GM18511 (cell line): ENCODE measurements at regions not wholly inside any gene's neighbourhood (a gene's known extent, or its start where the extent isn't known, plus 50 kb on each side); places are given as distances from the start of the nearest gene placed in this dataset.

Experiments used
- ATAC-seq: cut with Tn5 transposase; IDR thresholded peaks from one replicate; pipeline ENCODE4 v1.9.1; 2021; ENCODE audit warnings: mild to moderate bottlenecking, moderate library complexity; ENCODE audit not compliant: unreplicated experiment

DNA sequence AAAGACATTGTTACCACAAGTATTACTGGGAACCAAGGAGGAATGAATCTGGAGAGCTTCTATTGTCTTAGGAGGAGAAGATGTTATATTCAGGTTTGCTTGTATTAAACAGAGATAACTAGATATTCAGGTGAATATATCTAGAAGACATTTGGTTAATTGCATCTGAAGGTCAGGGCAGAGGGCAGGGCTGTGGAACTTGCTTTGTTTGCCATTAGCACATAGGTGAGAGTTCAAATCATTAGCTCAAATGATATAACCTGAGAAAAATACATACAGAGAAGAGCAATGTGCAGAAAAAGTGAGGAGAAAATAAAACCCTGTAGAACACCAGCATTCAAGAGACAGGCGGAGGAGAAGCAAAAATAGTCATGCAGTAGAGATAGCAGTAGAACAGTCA, 116.8 kb downstream of the DNAJB9 start:
- ATAC-seq = no peak

DNA sequence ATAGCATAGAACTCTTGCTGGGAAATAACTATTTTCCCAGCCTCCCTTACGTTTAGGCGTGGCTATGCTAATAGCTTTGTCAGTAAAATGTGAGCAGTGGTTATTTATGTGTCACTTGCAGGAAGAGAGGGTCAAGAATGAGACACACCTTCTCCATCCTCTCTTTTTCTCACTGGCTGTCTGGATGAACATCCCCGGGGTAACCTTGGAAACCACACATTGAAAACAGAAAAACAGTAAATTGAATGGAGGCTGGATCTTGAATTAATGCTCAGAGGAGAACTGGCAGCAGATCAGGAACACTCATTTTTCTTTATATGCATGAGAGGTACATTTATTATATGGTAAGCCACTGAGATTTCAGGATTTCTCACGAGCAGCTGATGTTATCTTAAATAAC, 127.6 kb downstream of the DNAJB9 start:
- no peak for ATAC-seq

DNA sequence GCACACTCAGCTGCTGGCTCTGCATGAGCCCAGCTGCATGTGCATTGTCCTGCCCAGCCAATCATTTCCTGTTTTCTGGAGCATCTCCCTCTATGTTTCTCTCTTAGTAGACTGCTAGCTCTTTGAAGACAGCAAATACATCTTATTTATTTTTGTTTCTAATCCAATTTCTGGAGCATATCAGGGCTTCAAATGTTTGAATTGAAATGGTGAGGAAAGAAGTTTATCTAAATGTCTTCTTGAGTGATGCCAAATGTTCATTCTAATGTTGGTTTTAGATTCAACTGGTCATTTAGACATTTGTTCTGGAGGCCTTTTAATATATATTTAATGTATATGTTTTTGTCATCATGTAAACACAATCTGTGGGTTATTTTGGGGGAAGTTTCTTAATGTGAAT, 141.9 kb downstream of the DNAJB9 start:
- no peak for ATAC-seq

DNA sequence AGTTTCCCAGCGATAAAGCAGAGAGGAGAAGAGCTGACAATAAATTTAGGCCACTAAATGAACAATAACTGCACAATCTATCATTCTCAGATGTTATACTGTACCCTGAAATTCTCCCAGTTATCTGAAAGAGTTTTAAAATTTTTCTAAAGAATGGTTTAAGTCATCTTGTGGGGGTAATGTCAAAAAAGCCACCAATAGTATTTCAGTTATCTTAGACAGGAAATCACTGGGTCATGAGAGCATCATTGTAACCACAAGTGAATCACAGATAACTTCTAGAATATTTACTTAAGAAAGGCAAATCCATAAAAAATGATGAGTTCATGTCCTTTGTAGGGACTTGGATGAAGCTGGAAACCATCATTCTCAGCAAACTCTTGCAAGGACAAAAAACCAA, 147.1 kb downstream of the DNAJB9 start:
- ATAC-seq = no peak

DNA sequence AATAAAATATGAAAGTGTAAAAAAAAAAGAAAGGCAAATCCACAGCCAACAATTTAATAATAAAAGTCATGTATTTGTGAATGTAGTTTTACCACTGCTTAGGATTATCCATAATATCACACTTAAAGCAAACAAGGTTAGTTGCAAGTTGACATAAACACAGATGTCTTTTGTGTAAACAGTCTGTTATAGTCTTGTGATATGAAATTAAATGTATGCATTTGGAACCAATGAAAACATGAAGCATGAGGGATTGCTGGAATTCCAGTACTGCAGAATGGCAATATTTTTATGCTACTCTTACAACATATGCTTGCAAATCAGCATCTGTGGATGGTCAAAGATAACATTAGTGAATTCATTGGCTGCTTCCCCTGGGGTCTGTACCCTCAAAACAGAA, 148.1 kb downstream of the DNAJB9 start:
- no peak for ATAC-seq

DNA sequence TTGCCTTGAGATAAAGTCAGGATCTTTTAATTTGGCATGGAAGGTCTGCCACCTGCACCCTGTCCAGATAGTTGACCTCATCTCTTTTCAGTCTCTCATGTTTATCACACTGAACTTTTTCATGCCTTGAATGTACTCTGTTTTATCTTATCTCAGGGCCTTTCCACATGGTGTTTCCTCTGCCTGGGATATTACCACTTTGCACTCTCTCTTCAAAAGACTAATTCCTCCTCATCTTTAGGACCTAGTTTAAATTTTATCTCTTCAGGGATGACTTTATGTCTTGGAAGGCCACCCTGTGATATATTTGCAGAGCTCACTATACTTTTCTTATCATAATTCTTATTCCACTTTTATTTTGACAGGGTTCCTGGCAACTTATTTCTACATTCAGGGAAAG, 150.0 kb downstream of the DNAJB9 start:
- ATAC-seq = no peak

DNA sequence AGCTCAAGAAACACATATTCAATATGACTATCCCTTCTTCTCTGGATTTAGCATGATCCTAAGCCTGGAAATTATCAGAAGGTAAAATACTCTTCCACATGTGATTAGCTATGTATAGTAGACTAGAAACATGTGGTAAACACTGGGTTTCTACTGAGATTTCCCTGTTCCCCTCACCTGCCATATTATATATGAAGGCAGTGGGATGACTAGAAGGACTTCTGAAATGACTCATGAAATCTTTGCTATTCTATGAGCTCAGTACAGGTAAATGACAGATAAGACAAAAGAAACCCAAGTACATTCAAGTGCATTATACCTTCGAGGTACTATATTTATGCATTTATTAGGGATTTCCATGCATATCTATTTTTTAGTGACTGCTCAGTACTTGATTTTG, 152.9 kb downstream of the DNAJB9 start:
- ATAC-seq = peak; percentile 55

DNA sequence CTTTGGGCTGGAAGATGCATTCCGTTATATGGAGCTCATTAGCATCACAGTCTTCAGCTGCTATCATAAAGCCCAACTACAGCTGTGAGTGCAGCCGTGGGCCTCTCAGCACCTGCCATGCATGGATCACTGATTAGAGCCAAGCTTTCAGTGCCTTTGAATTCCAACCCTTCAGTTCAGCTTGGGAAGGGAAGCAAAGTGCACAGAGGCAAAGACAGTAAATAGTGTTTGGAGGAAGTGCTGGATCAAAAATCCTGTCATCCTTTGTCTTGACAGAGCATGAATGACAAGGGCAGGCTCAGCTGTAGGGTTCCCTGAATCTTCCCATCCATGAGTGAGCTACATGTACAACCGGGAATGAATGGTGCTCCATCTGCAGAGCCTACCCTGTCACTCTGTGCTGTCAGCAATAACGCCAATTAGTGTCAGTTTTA, 153.7 kb downstream of the DNAJB9 start:
- no peak for ATAC-seq

DNA sequence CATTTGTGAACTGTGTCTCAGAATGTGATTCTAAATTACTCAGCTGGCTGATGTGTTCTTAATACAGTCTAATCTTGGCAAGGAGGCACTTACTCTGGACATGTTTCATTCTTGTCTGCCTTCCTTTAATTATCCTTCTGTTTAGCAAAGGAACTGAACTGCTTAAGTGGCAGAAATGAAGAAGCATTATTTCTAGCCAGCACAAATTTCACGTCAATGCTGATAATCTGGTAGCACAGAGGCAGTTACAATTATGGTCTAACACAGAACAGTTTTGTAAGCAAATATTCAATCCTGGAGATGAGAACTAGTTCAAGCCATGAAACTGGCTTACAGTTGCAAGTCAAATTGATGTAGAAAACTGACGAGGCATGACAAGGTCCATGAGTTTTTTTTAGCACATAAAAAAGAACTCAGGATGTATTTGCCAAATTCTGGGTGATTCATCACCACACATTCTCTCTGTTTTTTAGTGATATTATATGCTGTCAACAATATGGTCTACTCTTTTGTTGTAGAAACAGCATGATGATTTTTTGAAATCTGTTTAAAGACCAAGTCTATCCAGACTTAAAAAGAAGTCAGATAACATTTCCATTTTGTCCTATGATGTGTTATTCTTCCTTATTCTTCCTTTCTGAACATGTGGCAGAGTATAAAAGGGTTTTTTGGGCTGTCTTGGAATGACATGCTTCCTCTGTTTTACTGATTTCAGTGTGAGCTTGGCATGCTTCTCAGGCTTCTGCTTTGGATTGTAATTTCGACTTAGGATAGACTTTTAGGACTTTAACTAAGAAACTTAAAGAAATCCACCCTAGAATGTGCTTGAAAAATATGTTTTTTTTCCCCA, 154.8 kb downstream of the DNAJB9 start:
- ATAC-seq = no peak

DNA sequence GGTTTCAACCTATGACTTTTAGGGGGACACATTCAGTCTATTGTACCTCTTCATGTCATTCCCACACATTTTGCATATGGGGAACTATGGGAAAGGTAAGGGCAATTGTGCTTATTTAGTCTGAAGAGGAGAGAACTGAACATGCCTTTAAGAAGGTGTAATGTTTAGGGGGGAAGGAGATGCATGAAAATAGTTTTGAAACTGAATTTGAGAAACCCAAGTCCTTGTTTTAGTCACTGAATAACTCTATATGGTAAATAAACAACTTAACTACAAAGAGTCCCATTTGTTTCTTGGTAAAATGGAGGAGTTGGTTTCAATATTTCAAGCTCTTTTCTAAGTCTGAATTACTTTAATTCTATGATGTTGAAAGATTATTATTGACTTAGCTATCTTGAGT, 166.1 kb downstream of the DNAJB9 start:
- ATAC-seq = no peak

DNA sequence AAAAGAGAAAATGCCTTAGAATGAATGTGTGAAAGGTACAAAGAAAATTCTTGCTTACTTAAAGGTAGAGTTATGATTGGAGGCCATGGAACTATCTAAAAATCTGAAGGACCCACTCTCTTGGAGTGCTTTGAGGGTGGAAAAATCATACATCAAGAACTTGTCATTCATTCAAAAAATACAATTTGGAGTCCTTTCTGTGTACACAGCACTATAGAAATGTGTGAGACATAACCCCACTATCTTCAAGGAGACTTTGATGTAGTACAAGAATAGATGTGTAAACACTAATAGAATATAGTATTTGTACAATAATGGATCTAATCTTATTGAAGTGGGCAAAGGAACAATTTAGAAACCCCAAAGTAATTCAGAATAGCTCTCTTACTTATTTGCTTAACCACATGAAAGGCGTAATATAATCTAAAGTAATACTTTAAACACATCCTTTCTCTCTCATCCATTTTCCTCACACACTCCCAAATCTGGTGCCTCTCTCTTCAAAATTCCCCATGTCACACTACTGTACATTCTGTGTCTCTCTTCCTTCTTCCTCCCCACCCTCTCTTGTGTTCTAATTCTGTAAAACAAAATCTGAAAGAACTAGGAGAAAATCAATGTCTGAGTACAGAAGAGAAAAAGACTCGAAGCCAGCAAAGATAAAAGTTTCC, 166.7 kb downstream of the DNAJB9 start:
- no peak for ATAC-seq

DNA sequence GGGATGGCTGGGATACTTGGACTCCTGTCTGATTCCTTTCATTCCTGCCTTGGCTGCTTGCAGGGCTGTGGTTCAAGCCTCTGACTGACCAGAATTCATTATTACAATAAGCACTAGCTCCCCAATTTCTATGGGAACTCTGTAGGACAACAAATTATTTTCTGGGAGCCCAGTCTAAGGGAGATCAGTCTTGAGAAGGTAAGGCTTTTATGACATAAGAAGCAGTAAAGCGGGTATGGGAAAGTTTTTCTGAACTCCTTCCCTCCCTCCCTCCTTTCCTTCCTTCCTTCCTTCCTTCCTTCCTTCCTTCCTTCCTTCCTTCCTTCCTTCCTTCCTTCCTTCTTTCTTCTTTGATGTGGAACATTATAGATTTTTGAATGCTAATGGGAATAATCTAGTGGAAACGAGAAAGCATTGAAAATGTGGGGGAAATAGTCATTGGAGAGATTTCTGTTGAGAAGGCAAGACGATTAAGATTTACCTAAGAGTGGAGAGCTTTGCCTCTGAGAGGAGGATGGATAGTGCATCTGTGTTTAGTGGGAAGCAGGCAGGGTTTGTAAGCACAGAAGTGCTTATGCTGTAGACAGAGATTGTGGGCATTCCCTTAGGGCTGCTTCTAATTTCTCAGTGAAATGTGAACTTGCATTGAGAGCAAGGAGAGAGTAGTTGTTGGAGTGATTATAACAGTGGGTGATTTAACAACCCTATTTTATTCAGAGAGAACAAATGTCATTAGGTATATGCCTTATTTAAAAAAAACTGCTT, 201.5 kb downstream of the DNAJB9 start:
- ATAC-seq = no peak

DNA sequence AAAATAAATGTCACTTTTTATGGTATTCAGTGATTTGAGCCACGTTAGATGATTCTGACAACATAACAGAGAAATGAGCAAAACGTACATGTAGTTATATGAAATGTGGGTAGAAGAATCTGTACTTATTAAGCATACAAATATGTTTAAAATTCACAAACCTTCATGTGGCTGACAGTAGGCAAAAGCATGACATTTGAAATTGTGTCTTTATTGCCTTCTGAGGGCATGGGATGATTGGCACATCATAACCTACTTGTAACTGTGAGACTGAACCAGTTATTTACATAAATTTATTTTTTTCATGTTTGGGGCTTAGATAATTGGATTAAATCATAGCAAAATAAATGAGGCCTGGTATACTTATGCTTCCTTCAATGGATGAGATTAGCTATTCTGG, 202.2 kb downstream of the DNAJB9 start:
- ATAC-seq = no peak

DNA sequence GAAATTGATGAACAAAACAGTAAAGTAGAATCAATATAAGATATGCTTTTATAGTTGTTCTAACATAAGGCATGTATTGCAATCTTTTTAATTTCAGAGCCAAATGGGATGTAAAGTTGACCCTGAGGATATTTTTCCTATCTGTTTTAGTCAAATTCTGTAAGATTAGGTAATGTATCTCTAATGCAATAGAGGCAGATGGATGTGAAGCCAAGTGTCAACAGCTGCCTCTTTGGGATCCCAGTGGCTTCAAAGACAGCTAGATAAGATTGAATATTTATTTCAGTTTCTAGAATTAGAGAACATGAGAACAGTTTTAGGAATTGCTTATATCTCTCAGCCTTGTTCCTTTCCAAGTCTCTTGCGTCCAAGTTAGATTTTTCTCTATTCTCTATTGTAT, 208.3 kb downstream of the DNAJB9 start:
- ATAC-seq = no peak

DNA sequence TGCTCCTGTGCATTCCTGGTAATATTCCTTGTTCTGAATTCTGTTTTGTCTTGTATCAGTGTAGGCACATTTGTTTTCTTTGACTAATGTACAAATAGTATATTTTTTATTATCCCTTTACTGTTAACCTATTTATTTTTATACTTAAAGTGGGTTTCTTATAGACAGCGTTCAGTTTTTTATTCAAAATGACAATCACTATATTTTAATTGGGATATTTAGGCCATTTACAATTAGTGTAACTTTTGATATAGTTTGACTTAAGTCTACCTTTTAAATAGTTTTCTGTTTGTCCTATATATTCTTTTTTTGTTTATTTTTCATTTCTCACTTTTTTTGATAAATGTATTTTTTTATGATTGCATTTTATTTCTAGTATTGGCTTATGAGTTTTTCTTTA, 219.8 kb downstream of the DNAJB9 start:
- no peak for ATAC-seq

DNA sequence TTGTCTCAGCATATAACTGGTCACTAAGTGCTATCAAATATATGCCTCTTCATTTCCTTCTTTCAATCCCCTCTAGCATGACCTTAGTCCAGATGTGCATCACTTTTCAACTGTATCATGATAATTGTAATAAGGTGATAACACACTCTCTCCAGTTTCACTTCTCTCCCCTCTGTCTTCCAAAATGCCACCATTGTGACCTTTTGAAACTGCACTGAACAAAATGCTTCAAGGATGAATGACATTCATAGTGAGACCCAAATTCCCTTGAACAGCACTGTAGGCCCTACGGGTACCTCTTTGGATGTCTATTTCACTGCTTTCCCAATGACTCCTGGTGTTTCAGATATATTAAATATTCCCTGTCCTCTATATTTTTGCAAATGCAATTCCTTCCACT, 224.8 kb downstream of the DNAJB9 start:
- peak; percentile 79 for ATAC-seq

DNA sequence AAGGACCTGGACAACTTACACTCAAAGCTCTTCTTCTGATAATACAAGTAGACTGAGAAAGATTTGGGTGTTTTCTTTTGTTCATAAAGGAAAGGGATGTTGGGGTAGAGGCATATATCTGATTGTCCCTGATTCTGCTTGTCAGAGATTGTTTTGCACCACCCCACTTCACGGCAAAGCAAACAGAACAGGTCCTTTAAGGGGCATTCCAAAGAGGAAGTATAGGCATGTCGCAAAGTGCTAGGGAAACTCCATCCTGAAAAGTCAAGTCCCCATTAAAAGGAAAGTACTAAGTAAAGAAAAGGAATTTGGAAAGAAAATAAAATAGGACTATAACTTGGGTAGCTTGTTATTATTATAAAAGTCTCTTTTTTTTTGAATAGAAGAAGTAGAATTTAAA, 233.0 kb downstream of the DNAJB9 start:
- no peak for ATAC-seq

DNA sequence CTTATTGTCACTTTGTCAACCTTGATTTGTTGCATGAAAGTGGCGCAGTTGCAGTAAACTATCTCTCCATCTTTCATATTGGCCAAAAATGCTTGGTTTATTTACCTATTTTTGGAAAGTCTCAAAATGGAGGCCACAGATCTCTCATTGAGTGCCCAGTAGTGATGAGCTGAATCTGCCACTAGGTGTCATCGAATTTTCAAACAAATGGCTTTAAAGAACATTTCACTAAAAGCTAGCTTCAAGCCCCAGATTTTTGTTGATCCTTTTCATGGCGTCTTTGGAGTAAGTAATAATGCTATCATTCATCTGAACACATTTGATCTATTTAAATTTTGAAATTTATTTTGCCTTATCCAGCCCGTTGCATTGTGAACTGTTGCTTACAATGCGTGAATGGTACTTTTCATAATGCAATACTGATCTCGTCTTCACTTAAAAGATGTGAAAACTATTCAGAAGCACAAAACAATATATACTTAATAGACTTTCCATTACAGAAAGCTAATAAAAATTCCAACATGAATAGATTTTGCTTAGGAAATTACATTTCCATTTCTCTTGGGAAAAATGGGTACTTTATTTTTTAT, 236.2 kb downstream of the DNAJB9 start:
- ATAC-seq = peak; percentile 52

DNA sequence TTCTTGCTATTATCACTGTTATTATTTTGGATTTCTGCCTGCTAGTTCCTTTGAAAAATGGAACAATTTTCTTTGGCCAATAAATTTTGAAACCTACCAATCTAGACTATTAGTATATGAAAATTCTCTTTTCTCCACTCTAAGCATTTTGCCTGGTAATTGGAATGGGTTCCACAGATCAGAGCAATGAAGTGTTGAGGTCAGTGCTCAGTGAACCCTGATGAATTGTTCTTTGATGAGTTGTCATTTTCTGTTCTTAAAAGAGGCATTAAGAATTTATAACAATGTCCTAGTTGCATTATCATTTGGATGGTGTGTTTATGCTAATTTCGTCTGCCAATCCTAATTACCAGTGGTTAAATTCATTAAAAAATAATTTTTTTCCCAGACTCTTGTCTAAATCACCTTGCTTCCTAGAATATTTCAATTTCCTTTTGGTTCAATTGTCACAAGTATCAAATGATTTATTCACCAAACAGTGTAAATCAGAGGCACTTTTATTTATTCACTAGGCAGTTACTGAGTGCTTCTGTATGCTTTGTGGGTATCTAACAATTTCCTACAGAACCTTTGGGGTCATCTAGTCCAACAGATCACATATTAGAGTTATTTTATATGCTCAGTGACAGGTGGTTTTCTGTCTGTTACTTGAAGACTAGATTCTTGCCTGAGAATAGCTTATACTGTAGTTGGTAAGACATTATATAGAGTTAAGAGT, 239.0 kb downstream of the DNAJB9 start:
- ATAC-seq = no peak

DNA sequence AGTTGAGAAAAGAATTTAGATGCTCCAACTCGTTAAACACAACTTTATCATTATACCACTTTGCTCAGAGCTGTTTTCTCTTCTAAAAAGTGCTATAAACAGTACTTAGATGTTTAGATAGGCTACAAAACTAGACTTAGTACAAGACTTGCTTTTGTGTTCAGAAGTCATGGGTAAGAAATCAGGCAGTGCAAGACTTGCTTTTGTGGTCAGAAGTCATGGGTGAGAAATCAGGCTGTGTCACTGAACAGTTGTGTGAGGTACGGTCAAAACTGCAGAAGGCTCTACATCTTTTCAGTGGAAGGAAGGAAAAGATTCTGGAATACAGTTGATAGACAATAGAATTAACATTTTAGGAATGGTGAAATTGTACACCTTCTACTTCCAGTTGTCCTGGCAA, 239.7 kb downstream of the DNAJB9 start:
- ATAC-seq = no peak
